ENCODE measurements at regions not wholly inside any gene's neighbourhood (a gene's known extent, or its start where the extent isn't known, plus 50 kb on each side); places are given as distances from the start of the nearest gene placed in this dataset.

DNA sequence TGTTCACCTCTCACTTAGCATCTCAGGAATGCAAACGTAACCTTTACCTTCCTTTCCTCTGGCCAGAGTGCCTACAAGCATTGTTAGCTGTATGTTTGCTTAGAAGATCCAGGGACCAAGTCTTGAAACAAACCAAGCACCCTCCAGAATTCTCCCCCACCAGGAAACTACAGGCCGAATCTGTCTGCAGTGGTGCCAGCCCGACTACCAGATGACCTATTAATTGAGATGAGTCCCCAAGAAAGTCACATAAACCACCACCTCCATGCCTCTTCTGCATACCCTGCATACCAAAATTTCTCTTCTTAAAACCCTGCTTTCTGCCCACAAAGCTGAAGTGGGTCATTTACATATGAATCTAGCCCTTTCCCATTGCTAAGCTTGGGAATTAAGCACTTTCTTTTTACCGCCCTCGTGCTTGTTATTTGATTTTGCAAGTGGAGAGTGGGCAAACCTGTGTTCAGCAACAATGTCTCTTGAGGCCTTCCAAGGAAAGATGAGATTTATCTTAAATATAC, 1239.1 kb downstream of the CDH12 start:
- no peak for TF ChIP-seq CTCF (conservative IDR thresholded peaks at IDR 0.05)
- no peak for TF ChIP-seq ZFX (IDR thresholded peaks at IDR 0.05)
